Smooth muscle cell (in vitro differentiated cells): ENCODE measurements at regions not wholly inside any gene's neighbourhood (a gene's known extent, or its start where the extent isn't known, plus 50 kb on each side); places are given as distances from the start of the nearest gene placed in this dataset.

Experiments used
- DNase-seq: peaks from one replicate; lab custom pipeline; 2025; ENCODE audit not compliant: unreplicated experiment; lab: John Stamatoyannopoulos, UW
- H2AFZ ChIP-seq: fragments of 200-600 bp; sonication (generic); 2 replicates; pipeline ENCODE4 v1.6.0; 2016; ENCODE audit warnings: antibody characterized with exemption, low read depth, mild to moderate bottlenecking
- H3F3A ChIP-seq: fragments of 200-600 bp; sonication (generic); 2 replicates; pipeline ENCODE4 v1.6.0; 2017; ENCODE audit warnings: antibody characterized with exemption, low read depth
- H3K27ac ChIP-seq: fragments of 200-600 bp; sonication (generic); 2 replicates; pipeline ENCODE4 v1.5.1; 2016; ENCODE audit warnings: low read depth, mild to moderate bottlenecking
- H3K27me3 ChIP-seq: fragments of 200-600 bp; sonication (generic); 2 replicates; pipeline ENCODE4 v1.6.1; 2016; ENCODE audit warnings: low read depth, mild to moderate bottlenecking
- H3K36me3 ChIP-seq: fragments of 200-600 bp; sonication (generic); 2 replicates; pipeline ENCODE4 v1.5.1; 2016; ENCODE audit warnings: low read depth
- H3K4me1 ChIP-seq: fragments of 200-600 bp; sonication (generic); 2 replicates; pipeline ENCODE4 v1.5.1; 2016; ENCODE audit warnings: low read depth
- H3K4me2 ChIP-seq: fragments of 200-600 bp; sonication (generic); 2 replicates; pipeline ENCODE4 v1.6.0; 2016; ENCODE audit warnings: mild to moderate bottlenecking
- H3K4me3 ChIP-seq: fragments of 200-600 bp; sonication (generic); 2 replicates; pipeline ENCODE4 v1.5.1; 2016; ENCODE audit warnings: mild to moderate bottlenecking
- H3K79me2 ChIP-seq: fragments of 200-600 bp; sonication (generic); 2 replicates; pipeline ENCODE4 v1.6.0; 2016; ENCODE audit warnings: low read depth, mild to moderate bottlenecking
- H3K9ac ChIP-seq: fragments of 200-600 bp; sonication (generic); 2 replicates; pipeline ENCODE4 v1.6.0; 2016; ENCODE audit warnings: low read depth
- H3K9me3 ChIP-seq: fragments of 200-600 bp; sonication (generic); replicated peaks from 2 replicates; pipeline ENCODE4 v1.5.1; 2016; ENCODE audit warnings: low read depth
- H4K20me1 ChIP-seq: fragments of 200-600 bp; sonication (generic); 2 replicates; pipeline ENCODE4 v1.6.0; 2016; ENCODE audit warnings: low read depth
- CTCF ChIP-seq: fragments of 200-600 bp; sonication (generic); IDR thresholded peaks from 2 replicates; pipeline ENCODE4 v1.5.1; 2017; ENCODE audit warnings: borderline replicate concordance, mild to moderate bottlenecking, antibody characterized with exemption; ENCODE audit not compliant: insufficient read depth, poor library complexity, severe bottlenecking
- WGBS: methylation state at CpG from one replicate; pipeline ENCODE4 v1.1.7; 2016; ENCODE audit warnings: low lambda C conversion rate; 5-methylcytosine and 5-hydroxymethylcytosine counted together

GRCh38 chr12:67816269-67816668 lies 167.7 kb downstream of the DYRK2 start:
- no peak overlapping the region for H3K4me2 ChIP-seq
- peaks cover 6% of the 10 kb centered on the region for H3K9me3 ChIP-seq
- no peaks in the 10 kb centered on the region for H3K79me2 ChIP-seq
- H3F3A ChIP-seq: peaks cover 8% of the 10 kb centered on the region
- H3K27ac ChIP-seq: no peak overlapping the region
- H3K4me3 ChIP-seq: no peak overlapping the region
- WGBS: 96% methylated on average over 2 of the region's 2 CpGs
- H4K20me1 ChIP-seq: no peaks in the 10 kb centered on the region
- H3K27me3 ChIP-seq: no peaks in the 10 kb centered on the region
- no peak overlapping the region for H2AFZ ChIP-seq
- no peaks in the 10 kb centered on the region for H3K4me1 ChIP-seq
- DNase-seq: no peak
- no peak overlapping the region for H3K9ac ChIP-seq
- TF ChIP-seq CTCF: no peak
- H3K36me3 ChIP-seq: peaks cover 15% of the 10 kb centered on the region

- Histone ChIP-seq H3K9ac (no peak overlapping the region), H3K4me2 (no peak overlapping the region), H3K27ac (peak overlapping the region; percentile 19), H3K79me2 (no peaks in the 10 kb centered on the region), H2AFZ (no peak overlapping the region), H3F3A (peaks cover 11% of the 10 kb centered on the region), H3K36me3 (peaks cover 15% of the 10 kb centered on the region), H4K20me1 (no peaks in the 10 kb centered on the region), H3K4me3 (no peak overlapping the region), H3K9me3 (peaks cover 6% of the 10 kb centered on the region), H3K27me3 (no peaks in the 10 kb centered on the region), H3K4me1 (peaks cover 12% of the 10 kb centered on the region)
- TF ChIP-seq CTCF: no peak
- DNase-seq: no peak
- WGBS: 62% methylated on average over 2 of the region's 2 CpGs
These were observed 169.9 kb downstream of the DYRK2 start for GRCh38 chr12:67818459-67818903.

GRCh38 chr12:67819902-67820301 lies 169.3 kb upstream of the IFNG-AS1 start:
- H3K4me2 ChIP-seq: peak overlapping the region; percentile 44
- H4K20me1 ChIP-seq: no peaks in the 10 kb centered on the region
- H3K4me3 ChIP-seq: no peak overlapping the region
- H3K27me3 ChIP-seq: no peaks in the 10 kb centered on the region
- no peaks in the 10 kb centered on the region for H3K79me2 ChIP-seq
- 76% methylated on average over 2 of the region's 2 CpGs for WGBS
- H3K4me1 ChIP-seq: peaks cover 12% of the 10 kb centered on the region
- TF ChIP-seq CTCF: no peak
- peaks cover 15% of the 10 kb centered on the region for H3K36me3 ChIP-seq
- H3K9me3 ChIP-seq: peaks cover 6% of the 10 kb centered on the region
- peaks cover 20% of the 10 kb centered on the region for H3F3A ChIP-seq
- no peak overlapping the region for H3K9ac ChIP-seq
- DNase-seq: no peak
- H3K27ac ChIP-seq: peak overlapping the region; percentile 71
- peak overlapping the region; percentile 84 for H2AFZ ChIP-seq

- Histone ChIP-seq H3K27ac (peak overlapping the region; percentile 71), H3K36me3 (peaks cover 8% of the 10 kb centered on the region), H4K20me1 (no peaks in the 10 kb centered on the region), H3K27me3 (no peaks in the 10 kb centered on the region), H3K9ac (peak overlapping the region; percentile 20), H3F3A (peaks cover 26% of the 10 kb centered on the region), H2AFZ (peak overlapping the region; percentile 84), H3K4me3 (no peak overlapping the region), H3K79me2 (no peaks in the 10 kb centered on the region), H3K4me1 (peaks cover 13% of the 10 kb centered on the region), H3K9me3 (peaks cover 3% of the 10 kb centered on the region), H3K4me2 (peak overlapping the region; percentile 44)
- no peak for TF ChIP-seq CTCF
- WGBS: 27% methylated on average over 7 of the region's 7 CpGs
- no peak for DNase-seq
These were observed 168.6 kb upstream of the IFNG-AS1 start for GRCh38 chr12:67820694-67821093.
